IPS-NIHi7 (cell line): ENCODE measurements at regions not wholly inside any gene's neighbourhood (a gene's known extent, or its start where the extent isn't known, plus 50 kb on each side); places are given as distances from the start of the nearest gene placed in this dataset.

Experiments
- DNase-seq: peaks from one replicate; pipeline ENCODE4 v3.0.0; 2012; ENCODE audit warnings: mixed read lengths; ENCODE audit errors: extremely low spot score

- no peak for DNase-seq
Measured at GRCh38 chr14:39483682-39484081, 51.4 kb upstream of the FBXO33 start.
